Limb (tissue), 2 donors: ENCODE measurements at regions not wholly inside any gene's neighbourhood (a gene's known extent, or its start where the extent isn't known, plus 50 kb on each side); places are given as distances from the start of the nearest gene placed in this dataset.
"Not testable (repeated sequence)": the region's sequence is repeated elsewhere in the genome, so short reads cannot be mapped to it uniquely, and the experiment has no call there.

Experiments
- DNase-seq, 2 donors: peaks; one replicate each; pipeline ENCODE4 v3.0.0-alpha.2; 2016; ENCODE audit errors: extremely low spot score in 2 of 2

GRCh38 chr14:71426001-71426400, 506.2 kb upstream of the RGS6 start:
- DNase-seq = no peak

- no peak for DNase-seq
Observed at GRCh38 chr14:71429902-71430301, 502.3 kb upstream of the RGS6 start.

DNA sequence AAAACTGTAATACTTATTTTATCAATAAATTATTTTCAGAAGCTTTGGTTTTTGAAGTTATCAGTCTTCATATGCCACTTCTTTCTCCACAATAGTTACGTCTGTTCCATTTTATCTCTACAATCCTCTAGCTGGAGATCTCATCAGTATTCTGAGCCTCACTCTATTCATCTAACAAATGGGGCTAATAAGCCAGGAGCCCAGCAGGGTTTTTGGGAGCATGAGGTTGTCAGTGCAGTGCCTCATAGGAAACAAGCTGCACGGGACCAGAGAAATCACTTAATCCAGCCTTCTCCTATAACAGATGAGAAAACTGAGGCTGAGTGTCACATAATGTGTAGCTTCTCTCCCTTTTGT, 501.9 kb upstream of the RGS6 start:
- no peak for DNase-seq

DNA sequence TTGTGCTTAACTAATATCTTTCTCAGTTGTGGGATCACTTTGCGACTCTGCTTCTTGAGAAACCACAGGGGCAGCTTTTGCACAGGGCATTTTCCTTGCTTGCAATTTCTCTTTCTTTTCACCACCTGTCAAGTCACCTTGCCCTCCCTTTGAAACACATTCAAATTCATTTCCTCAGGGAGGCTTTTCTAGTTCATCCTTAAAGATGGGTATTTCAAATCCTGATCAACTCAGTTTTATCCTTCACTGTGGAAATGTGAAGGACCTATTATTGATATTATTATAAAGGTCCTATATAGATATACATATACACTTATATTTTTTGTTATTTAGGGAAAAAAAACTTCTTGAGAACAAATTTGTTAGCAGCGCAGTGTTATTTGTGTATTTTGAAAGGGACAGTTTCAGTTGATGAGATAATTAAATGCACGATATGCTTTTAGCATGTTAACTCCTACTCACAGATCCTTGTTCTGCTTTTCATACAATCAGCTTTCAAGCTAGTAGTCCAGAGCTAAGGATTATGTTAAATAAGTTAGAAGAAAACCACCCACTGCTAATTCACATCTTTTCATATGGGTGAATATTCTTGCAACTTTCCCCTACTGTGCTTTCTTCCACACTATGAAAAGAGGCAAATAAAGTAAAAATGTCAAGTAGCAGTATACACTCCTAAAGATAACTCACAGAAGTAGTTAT, 501.4 kb upstream of the RGS6 start:
- DNase-seq = no peak

DNA sequence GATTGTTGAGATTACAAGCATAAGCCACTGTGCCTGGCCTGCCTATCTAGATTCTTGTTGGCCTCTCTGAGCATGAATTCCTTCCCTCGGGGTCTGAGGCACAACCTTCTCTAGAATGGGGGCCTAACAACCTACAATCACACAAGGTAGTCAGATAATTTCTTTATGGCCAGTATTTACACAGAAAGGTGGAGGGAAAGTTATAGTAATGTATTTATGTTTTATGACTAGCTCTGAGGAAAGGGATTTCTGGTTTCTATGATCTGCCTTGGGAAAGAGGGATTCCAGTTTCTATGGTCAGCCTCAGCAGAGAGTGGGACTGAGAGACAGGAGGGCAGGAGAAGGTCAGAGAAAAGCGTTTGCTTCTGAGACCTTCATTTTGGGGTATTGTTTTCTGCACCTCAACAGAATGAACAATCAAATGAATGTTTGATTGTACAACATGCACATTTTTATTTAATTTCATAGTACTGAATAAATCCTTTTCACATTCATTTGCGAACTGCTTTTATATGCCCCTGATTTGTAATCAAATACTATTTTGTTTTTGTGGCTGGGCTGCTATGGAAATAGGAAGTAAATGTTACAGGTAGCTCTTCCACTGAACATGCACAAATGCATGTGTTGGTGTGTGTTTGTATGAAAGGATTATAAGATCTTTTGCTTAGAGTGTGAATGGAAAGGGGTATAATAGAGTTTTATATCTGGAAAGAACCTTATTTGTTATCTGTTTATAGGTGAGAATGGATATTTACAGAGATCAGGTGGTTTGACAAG, 499.7 kb upstream of the RGS6 start:
- DNase-seq = no peak

- DNase-seq = no peak
Observed at GRCh38 chr14:71433303-71433702, 498.9 kb upstream of the RGS6 start.

DNA sequence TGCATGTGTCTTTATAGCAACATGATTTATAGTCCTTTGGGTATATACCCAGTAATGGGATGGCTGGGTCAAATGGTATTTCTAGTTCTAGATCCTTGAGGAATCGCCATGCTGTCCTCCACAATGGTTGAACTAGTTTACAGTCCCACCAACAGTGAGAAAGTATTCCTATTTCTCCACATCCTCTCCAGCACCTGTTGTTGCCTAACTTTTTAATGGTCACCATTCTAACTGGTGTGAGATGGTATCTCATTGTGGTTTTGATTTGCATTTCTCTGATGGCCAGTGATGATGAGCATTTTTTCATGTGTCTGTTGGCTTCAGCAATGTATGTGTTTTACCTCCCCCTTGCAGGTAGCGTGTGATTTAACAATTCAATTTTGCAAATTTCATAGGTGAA, 496.6 kb upstream of the RGS6 start:
- not testable (repeated sequence) for DNase-seq

- DNase-seq = no peak
Observed at GRCh38 chr14:71437870-71438269, 494.4 kb upstream of the RGS6 start.

DNA sequence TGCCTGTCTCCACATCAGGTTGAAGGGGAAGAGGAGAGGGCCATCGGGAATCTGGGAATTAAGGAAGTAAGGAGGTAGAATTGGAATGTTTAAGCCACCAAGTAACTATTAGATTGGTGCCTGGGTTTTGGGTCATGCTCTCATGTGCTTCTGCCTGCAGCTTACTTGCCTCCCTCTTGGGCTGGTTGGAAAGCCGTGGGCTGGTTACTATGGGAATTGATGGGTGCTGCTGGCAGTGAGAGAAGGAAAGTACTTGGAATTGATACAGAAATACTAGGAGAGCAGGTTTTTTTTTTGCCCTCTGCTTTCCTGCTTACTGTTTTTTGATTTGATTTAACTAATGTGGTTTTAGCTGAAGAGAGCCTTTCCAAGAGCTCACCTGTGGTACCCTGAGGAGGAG, 493.5 kb upstream of the RGS6 start:
- no peak for DNase-seq

- DNase-seq = no peak
Observed at GRCh38 chr14:71441126-71441525, 491.1 kb upstream of the RGS6 start.

- DNase-seq = no peak
Observed at GRCh38 chr14:71444030-71444822, 488.0 kb upstream of the RGS6 start.

- DNase-seq = no peak
Observed at GRCh38 chr14:71448431-71449315, 483.6 kb upstream of the RGS6 start.

DNA sequence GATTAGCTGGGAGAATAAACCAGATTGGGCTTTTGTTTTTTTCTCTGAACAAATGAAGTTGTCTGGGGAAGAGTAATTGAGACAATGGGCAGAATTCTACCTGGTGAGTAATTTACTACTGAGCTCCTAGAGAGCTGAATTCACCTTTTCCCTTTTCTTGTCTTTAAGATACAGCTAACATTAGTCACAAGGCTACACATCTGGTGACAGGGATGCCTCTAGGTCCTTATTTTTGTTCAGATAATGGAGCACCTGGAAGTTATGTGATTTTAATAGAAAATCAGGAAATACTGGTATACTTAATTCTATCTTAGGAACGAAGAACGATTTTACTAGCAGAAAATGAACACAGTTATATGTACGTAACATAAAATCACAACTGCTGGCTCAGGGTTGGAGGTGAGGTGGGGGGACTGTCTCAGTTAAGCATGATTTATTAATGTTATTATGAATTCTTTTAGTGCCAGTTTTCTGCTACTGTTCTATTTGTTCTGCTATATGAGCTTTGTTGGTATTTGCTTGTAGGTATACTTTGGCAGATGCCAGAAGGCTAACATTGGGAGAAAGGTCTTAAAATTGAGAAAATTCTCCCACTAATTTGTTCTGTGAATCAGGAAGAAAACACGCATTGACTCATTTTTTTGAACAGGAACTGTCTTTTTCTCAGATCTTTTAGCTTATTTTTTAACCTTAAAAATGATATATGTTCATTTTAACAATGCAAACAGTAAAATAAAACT, 482.7 kb upstream of the RGS6 start:
- no peak for DNase-seq

DNA sequence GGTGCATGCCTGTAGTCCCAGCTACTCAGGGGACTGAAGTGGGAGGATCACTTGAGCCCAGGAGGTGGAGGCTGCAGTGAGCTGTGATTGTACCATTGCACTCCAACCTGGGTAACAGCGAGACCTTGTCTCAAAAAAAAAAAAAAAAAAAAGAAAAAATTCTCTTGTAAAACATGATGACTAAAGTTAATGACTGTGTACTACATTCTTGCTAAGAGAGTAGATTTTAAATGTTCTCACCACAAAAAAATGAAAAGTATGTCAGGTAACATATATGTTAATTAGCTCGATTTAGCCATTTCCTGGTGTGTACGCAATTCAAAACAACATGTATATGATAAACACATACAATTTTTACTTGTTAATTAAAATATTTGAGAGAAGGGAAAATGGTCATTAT, 480.7 kb upstream of the RGS6 start:
- DNase-seq = no peak

DNA sequence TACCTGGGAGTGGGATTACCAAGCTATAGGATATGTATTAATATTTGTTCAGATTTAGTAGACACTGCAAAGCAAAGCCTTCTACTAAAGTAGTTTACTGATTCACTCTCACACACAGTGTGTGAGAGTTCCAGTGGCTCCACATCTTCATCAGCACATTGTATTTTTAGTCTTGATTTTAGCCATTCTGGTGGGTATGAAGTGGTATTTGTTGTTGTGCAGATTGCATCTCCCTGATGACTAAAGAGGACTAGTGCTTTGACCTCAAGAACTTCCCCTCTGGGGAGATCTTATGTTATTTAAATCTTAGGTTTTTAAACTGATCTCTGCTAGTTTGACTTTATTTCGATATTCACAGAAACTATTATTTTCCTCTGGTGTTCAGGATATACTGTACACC, 479.7 kb upstream of the RGS6 start:
- DNase-seq = no peak

- DNase-seq = no peak
Observed at GRCh38 chr14:71452987-71453386, 479.2 kb upstream of the RGS6 start.

DNA sequence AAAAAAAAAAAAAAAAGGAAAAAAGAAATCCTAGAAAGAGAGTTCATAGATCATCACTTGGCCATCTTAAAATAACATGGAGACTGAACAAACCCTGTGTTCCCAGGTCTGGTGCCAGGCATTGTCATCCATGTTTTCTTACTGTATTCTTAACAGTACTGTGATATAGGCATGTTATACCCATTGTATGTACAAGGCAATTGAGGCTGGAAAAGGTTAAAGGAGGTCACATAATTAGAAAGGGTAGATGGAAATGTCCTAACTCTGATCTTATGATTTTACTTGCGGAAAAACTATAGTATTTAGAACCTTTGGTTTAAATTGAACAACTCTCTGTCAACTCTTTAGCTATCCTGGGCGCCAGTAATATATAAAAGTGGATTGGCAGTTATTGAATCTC, 478.2 kb upstream of the RGS6 start:
- no peak for DNase-seq

DNA sequence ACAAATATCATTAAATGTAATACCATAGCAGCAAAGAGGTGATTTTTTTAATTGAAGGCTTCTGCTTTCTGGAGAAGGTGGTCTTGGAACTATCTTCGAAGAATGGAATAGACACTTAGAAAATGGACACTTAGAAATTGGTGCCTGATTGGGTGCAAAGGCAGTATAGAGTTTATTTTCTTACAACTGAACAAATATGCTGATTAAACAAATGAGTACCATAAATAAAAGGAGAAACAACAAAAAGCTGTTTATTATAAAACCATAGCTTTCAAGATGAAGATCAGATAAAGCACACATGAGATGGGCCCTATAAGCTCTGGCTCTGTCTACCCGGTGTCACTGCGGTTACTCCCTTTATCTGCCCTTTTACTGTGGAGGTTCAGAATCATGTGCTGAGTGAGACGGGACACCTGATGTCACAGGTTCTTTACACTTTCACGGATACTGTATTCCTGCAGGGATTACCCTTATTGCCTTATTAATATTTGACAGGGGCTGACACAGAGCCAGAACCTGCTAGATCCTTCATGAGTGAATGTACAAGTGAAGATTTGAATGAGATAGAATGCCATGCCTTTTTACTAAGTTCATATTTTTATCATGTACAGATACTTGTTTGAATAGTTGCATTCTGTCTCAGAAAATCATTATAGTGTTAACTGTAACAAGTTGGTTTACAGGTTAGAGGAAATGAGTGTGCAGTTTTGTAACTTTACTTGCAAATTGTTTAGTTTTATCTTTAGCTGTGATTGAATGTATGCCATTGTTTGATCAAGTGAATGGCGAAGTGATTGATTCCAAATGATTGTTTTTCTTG, 477.5 kb upstream of the RGS6 start:
- no peak for DNase-seq

- DNase-seq = no peak
Observed at GRCh38 chr14:71460091-71460490, 472.1 kb upstream of the RGS6 start.

- DNase-seq = not testable (repeated sequence)
Observed at GRCh38 chr14:71461617-71462016, 470.6 kb upstream of the RGS6 start.
